ENCODE measurements at regions not wholly inside any gene's neighbourhood (a gene's known extent, or its start where the extent isn't known, plus 50 kb on each side); places are given as distances from the start of the nearest gene placed in this dataset.

DNA sequence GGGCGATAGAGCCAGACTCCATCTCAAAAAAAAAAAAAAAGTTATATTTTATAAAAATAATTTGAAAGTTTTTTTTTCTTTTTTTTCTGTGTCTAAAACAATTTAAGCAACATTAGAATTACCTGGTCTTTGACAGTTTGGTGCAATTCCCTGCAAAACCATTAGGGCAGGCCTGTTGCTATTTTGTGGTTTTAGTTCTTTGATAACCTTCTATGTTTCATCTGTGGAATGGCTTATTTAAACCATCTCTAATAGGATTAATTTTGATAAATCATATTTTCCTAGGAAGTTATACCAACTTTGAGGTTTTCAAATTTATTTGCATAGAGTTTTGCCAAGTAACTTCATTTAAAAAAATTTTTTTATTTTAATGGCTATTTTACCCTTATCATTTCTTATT, 141.2 kb upstream of the TWIST2 start:
- Histone ChIP-seq H3K27ac (replicated peaks) (no peak overlapping the region), H3K4me3 (replicated peaks; ENCODE audit: insufficient read depth, low read length) (no peak overlapping the region), H3K27me3 (ENCODE audit: insufficient read depth, poor library complexity, severe bottlenecking) (no peaks in the 10 kb centered on the region)
- TF ChIP-seq GABPA (IDR thresholded peaks at IDR 0.05; ENCODE audit: low read depth) (no peak), POLR2AphosphoS5 (IDR thresholded peaks at IDR 0.05; ENCODE audit: low read depth) (no peak), REST (IDR thresholded peaks at IDR 0.05; ENCODE audit: insufficient replicate concordance, low read depth) (no peak), SPI1 (IDR thresholded peaks at IDR 0.05; ENCODE audit: borderline replicate concordance, low read depth) (no peak)
- TF ChIP-seq, protein P1, sequence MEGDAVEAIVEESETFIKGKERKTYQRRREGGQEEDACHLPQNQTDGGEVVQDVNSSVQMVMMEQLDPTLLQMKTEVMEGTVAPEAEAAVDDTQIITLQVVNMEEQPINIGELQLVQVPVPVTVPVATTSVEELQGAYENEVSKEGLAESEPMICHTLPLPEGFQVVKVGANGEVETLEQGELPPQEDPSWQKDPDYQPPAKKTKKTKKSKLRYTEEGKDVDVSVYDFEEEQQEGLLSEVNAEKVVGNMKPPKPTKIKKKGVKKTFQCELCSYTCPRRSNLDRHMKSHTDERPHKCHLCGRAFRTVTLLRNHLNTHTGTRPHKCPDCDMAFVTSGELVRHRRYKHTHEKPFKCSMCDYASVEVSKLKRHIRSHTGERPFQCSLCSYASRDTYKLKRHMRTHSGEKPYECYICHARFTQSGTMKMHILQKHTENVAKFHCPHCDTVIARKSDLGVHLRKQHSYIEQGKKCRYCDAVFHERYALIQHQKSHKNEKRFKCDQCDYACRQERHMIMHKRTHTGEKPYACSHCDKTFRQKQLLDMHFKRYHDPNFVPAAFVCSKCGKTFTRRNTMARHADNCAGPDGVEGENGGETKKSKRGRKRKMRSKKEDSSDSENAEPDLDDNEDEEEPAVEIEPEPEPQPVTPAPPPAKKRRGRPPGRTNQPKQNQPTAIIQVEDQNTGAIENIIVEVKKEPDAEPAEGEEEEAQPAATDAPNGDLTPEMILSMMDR (IDR thresholded peaks at IDR 0.05; ENCODE audit: insufficient read depth, low read length): no peak
- no peak for DNase-seq (ENCODE audit: low read depth in 1 of 2, low spot score in 1 of 2)

- H3K4me3 ChIP-seq (replicated peaks; ENCODE audit: insufficient read depth, low read length): no peak overlapping the region
- TF ChIP-seq POLR2AphosphoS5 (IDR thresholded peaks at IDR 0.05; ENCODE audit: low read depth) (no peak), REST (IDR thresholded peaks at IDR 0.05; ENCODE audit: insufficient replicate concordance, low read depth) (no peak), SPI1 (IDR thresholded peaks at IDR 0.05; ENCODE audit: borderline replicate concordance, low read depth) (no peak), GABPA (IDR thresholded peaks at IDR 0.05; ENCODE audit: low read depth) (no peak)
- TF ChIP-seq, protein P1 (IDR thresholded peaks at IDR 0.05; ENCODE audit: insufficient read depth, low read length): no peak
- H3K27me3 ChIP-seq (ENCODE audit: insufficient read depth, poor library complexity, severe bottlenecking): no peaks in the 10 kb centered on the region
- no peak for DNase-seq (ENCODE audit: low read depth in 1 of 2, low spot score in 1 of 2)
- H3K27ac ChIP-seq (replicated peaks): no peak overlapping the region
Observed at GRCh38 chr2:238709325-238710025, 138.4 kb upstream of the TWIST2 start.

DNA sequence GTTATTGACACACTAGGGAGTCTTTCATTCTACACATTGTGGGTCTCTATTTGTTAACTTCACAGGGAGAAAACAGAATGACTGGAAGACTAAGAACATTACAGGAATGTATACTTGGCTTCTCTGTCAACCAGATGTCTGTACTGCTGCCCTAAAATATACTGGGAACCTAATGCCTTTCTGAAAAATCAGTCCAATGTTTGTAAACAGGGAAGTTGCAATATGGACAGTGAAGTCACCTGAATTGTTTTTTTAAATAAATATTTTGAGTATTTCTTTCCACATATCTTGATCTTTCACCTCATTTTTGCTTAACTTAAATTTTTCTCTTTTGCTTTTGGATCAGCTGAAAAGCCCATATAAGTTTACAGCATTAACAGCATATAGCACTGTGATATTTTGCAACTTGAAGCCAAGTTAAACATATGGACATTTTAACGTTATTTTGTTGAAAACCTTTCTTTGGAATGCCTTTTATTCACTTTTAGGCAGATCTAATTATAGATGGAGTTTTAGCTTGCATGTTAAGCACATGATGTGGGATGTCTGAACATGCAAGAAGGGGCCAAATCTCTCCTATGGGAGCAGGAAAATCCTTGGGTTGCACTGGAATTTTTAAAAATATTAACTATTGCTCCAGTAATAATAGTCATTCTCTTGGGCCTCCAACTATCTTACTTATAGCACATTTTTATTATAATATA, 137.7 kb upstream of the TWIST2 start:
- TF ChIP-seq, protein P1 (IDR thresholded peaks at IDR 0.05; ENCODE audit: insufficient read depth, low read length): no peak
- no peak for TF ChIP-seq REST (IDR thresholded peaks at IDR 0.05; ENCODE audit: insufficient replicate concordance, low read depth)
- TF ChIP-seq POLR2AphosphoS5 (IDR thresholded peaks at IDR 0.05; ENCODE audit: low read depth): no peak
- TF ChIP-seq GABPA (IDR thresholded peaks at IDR 0.05; ENCODE audit: low read depth): no peak
- no peak for TF ChIP-seq SPI1 (IDR thresholded peaks at IDR 0.05; ENCODE audit: borderline replicate concordance, low read depth)
- H3K4me3 ChIP-seq (replicated peaks; ENCODE audit: insufficient read depth, low read length): no peak overlapping the region
- no peak for DNase-seq (ENCODE audit: low read depth in 1 of 2, low spot score in 1 of 2)
- H3K27ac ChIP-seq (replicated peaks): no peak overlapping the region
- no peaks in the 10 kb centered on the region for H3K27me3 ChIP-seq (ENCODE audit: insufficient read depth, poor library complexity, severe bottlenecking)

Data from HL-60 (cell line).